Fibroblast of mammary gland (primary cell): ENCODE measurements at regions not wholly inside any gene's neighbourhood (a gene's known extent, or its start where the extent isn't known, plus 50 kb on each side); places are given as distances from the start of the nearest gene placed in this dataset.

ENCODE experiments used
- DNase-seq: peaks from one replicate; pipeline ENCODE4 v3.0.0-alpha.2; 2010; ENCODE audit warnings: low read depth
- H3K4me3 ChIP-seq: 2 replicates; pipeline ENCODE4 v1.5.1; 2011; ENCODE audit warnings: low read depth, mild to moderate bottlenecking, low read length, moderate library complexity; ENCODE audit not compliant: control insufficient read depth
- TF ChIP-seq, protein P1 (sequence below): conservative IDR thresholded peaks from 2 replicates; pipeline ENCODE4 v1.5.1; 2011; ENCODE audit warnings: low read depth, low read length, inconsistent platforms; ENCODE audit not compliant: control insufficient read depth, insufficient read depth

- TF ChIP-seq, protein P1, sequence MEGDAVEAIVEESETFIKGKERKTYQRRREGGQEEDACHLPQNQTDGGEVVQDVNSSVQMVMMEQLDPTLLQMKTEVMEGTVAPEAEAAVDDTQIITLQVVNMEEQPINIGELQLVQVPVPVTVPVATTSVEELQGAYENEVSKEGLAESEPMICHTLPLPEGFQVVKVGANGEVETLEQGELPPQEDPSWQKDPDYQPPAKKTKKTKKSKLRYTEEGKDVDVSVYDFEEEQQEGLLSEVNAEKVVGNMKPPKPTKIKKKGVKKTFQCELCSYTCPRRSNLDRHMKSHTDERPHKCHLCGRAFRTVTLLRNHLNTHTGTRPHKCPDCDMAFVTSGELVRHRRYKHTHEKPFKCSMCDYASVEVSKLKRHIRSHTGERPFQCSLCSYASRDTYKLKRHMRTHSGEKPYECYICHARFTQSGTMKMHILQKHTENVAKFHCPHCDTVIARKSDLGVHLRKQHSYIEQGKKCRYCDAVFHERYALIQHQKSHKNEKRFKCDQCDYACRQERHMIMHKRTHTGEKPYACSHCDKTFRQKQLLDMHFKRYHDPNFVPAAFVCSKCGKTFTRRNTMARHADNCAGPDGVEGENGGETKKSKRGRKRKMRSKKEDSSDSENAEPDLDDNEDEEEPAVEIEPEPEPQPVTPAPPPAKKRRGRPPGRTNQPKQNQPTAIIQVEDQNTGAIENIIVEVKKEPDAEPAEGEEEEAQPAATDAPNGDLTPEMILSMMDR, result no peak
- no peak overlapping the region for H3K4me3 ChIP-seq
- DNase-seq, result no peak
These were observed 1200.4 kb upstream of the EPHA6 start for GRCh38 chr3:95613993-95614392.

DNA sequence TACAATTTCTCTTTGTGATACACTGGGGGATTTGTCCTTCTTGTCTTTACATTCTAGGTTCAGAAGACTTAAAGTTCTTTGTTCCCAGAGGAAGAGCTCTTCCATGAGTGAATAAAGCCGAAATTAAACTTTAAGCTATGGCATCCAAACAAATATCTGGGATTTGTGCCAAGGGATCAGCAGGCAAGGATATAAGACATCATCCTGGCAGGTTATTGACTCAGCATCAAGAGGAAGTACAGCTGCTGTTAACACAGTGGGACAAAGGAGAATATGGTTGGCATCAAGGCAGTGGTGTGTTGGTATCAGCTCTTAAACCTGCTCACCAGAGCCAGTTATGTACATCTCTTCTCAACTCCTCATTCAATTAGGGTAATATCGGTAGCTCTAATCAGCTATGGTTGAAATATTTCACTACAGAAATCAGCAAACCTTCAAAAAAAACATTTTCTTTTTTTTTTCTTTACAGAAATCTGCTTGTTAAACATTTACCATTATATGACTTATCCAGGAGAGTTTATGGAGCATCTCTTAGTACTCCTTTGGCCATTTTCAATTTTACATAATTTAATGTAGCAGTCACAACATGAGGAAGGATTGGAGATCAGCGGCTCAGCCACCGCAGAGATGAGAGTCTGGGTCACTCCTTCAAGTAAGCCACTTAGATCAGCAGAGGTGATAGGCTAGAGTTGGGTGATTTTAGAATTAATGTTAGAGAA, 1198.6 kb upstream of the EPHA6 start:
- H3K4me3 ChIP-seq, result no peak overlapping the region
- no peak for DNase-seq
- TF ChIP-seq, protein P1, result no peak

- DNase-seq, result no peak
- H3K4me3 ChIP-seq, result no peak overlapping the region
- TF ChIP-seq, protein P1, result no peak
These were observed 1188.3 kb upstream of the EPHA6 start for GRCh38 chr3:95626107-95626506.

DNA sequence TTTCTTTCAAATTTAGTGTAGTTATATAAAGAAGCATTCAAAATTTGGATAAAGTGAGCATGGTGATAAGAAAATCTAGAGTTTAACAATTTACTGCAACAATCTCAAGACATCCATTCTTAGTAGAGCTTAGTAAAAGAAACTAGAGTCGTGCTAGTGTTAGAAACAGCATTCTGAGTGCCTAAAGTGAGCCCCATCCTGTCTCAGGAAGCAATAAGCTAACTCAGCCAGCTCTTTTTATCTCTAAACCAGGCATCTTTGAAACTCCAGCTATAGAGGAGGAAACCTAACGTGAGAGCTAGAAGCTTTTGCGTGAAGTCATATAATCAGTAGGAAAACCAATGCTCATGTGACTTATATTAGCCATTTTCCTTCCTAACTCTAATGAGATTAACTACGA, 1187.1 kb upstream of the EPHA6 start:
- DNase-seq, result no peak
- no peak overlapping the region for H3K4me3 ChIP-seq
- TF ChIP-seq, protein P1, result no peak

- TF ChIP-seq, protein P1, result no peak
- H3K4me3 ChIP-seq, result no peak overlapping the region
- no peak for DNase-seq
These were observed 1186.7 kb upstream of the EPHA6 start for GRCh38 chr3:95627697-95628096.

DNA sequence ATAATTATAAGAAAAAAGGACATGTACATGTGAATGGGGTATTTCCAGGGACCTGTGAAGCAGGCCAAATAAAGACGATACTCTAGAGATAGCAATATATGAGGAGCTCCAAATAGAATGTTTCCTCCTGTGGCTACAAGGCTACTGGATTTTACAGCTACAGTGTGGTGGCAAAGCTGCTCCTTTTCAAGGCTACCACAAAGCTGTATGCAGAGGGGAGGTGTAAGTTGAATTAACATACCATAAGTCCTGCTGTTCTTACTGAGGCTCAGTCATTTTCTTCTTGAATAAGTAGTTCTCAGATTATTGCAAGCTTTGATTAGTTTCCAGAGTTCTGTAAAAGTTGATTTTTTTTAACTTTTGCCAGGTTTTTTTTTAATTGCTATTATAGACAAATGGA, 1184.6 kb upstream of the EPHA6 start:
- H3K4me3 ChIP-seq, result no peak overlapping the region
- DNase-seq, result no peak
- TF ChIP-seq, protein P1, result no peak

DNA sequence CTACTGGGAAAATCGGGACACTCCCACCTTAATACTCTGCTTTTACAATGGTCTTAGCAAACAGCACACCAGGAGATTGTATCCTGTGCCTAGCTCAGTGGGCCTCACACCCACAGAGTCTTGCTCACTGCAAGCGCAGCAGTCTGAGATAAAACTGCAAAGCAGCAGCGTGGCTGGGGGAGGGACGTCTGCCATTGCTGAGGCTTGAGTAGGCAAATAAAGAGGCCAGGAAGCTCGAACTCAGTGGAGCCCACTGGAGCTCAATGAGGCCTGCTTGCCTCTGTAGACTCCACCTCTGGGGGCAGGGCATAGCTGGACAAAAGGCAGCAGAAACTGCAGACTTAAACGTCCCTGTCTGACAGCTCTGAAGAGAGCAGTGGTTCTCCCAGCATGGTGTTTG, 1169.1 kb upstream of the EPHA6 start:
- TF ChIP-seq, protein P1, result no peak
- H3K4me3 ChIP-seq, result no peak overlapping the region
- no peak for DNase-seq
